ENCODE measurements at regions not wholly inside any gene's neighbourhood (a gene's known extent, or its start where the extent isn't known, plus 50 kb on each side); places are given as distances from the start of the nearest gene placed in this dataset.

DNA sequence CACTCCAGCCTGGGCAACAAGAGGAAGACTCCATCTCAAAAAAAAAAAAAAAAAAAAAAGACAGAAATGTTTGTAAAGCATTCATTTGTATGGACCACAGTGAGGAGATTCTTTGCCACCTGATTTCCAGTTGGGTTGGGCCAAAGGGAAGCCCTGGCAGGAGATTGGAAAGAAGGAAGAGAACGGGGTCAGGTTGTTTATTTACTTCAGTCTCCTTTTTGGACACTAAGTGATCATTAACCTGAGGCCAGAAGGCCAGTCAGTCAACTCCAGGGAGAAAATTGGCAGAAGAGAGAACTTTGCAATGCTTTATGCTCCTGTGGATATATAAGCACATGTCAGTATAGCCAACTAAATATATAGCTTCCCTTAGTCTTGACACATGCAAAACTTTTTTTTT lies 85.9 kb downstream of the NTMT2 start:
- TF ChIP-seq, protein P1, sequence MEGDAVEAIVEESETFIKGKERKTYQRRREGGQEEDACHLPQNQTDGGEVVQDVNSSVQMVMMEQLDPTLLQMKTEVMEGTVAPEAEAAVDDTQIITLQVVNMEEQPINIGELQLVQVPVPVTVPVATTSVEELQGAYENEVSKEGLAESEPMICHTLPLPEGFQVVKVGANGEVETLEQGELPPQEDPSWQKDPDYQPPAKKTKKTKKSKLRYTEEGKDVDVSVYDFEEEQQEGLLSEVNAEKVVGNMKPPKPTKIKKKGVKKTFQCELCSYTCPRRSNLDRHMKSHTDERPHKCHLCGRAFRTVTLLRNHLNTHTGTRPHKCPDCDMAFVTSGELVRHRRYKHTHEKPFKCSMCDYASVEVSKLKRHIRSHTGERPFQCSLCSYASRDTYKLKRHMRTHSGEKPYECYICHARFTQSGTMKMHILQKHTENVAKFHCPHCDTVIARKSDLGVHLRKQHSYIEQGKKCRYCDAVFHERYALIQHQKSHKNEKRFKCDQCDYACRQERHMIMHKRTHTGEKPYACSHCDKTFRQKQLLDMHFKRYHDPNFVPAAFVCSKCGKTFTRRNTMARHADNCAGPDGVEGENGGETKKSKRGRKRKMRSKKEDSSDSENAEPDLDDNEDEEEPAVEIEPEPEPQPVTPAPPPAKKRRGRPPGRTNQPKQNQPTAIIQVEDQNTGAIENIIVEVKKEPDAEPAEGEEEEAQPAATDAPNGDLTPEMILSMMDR (IDR thresholded peaks at IDR 0.05) = no peak
- TF ChIP-seq POLR2A (IDR thresholded peaks at IDR 0.05) = no peak

Measured in right lobe of liver (tissue), 4 donors.